HEK293T (cell line): ENCODE measurements at regions not wholly inside any gene's neighbourhood (a gene's known extent, or its start where the extent isn't known, plus 50 kb on each side); places are given as distances from the start of the nearest gene placed in this dataset.

Source experiments
- ELF4 ChIP-seq: fragments of 450-650 bp; IDR thresholded peaks from 2 replicates; pipeline ENCODE4 v1.6.1; 2017; ENCODE audit warnings: antibody characterized with exemption
- FOXK2 ChIP-seq: fragments of 450-650 bp; IDR thresholded peaks from 2 replicates; pipeline ENCODE4 v1.6.1; 2016; ENCODE audit warnings: mild to moderate bottlenecking
- LEF1 ChIP-seq: fragments of 450-650 bp; IDR thresholded peaks from 2 replicates; pipeline ENCODE4 v1.6.1; 2017; ENCODE audit warnings: mild to moderate bottlenecking, borderline replicate concordance
- TARDBP ChIP-seq: fragments of 450-650 bp; IDR thresholded peaks from 2 replicates; pipeline ENCODE4 v1.6.1; 2016
- ZNF384 ChIP-seq: fragments of 450-650 bp; IDR thresholded peaks from 2 replicates; pipeline ENCODE4 v1.6.1; 2016

DNA sequence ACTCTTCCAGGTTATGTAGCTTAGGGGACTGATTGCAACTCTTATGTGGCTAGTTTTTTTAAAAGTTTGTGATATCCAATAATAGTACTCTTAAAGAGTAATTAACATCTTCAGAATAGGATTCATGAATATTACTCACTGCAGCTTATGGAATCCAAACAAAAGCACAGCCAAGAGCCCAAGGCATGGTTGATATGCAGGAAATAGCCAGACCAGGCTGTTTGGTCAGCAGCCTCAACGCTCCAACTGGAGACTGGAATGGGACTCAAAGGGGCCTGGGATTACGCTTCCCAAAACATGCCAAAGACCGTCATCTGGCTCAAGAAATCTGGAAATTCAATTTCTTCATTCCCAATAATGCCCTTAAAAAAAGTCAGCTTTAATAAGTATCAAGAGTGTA lies 268.6 kb downstream of the SEC61B start:
- no peak for TF ChIP-seq FOXK2
- no peak for TF ChIP-seq TARDBP
- no peak for TF ChIP-seq ELF4
- no peak for TF ChIP-seq LEF1
- no peak for TF ChIP-seq ZNF384
